H1 (cell line): ENCODE measurements at regions not wholly inside any gene's neighbourhood (a gene's known extent, or its start where the extent isn't known, plus 50 kb on each side); places are given as distances from the start of the nearest gene placed in this dataset.

Experiments
- CTCF ChIA-PET: fragments of 300-600 bp; sonication (Branson Sonifier 250); formaldehyde crosslinking; loops from one replicate; lab custom pipeline; 2021; ENCODE audit not compliant: partially characterized antibody; lab: Charles Lee
- POLR2A ChIA-PET: fragments of 300-600 bp; sonication (Branson Sonifier 250); formaldehyde crosslinking; loops from one replicate; lab custom pipeline; 2021; ENCODE audit warnings: inconsistent platforms; ENCODE audit not compliant: partially characterized antibody; lab: Charles Lee
- DNase-seq, 2 experiments: peaks; one replicate each; pipeline versions ENCODE4 v3.0.0 to v3.0.0-alpha.2; 2010 to 2022; ENCODE audit warnings: low spot score in 2 of 2, low read depth in 1 of 2, mixed read lengths in 1 of 2
- FAIRE-seq: peaks from 2 replicates; lab custom pipeline; 2011; peaks lifted over from hg19 to GRCh38; lab: Jason Lieb, UNC
- H2AFZ ChIP-seq: 2 replicates; pipeline ENCODE4 v1.8.1; 2012; ENCODE audit warnings: low read length, inconsistent platforms
- H2AK5ac ChIP-seq: 2 replicates; pipeline ENCODE4 v1.6.1; 2013; ENCODE audit warnings: low read depth, low read length
- H2BK120ac ChIP-seq: replicated peaks from 2 replicates; pipeline ENCODE3; 2013; ENCODE audit warnings: low read depth, low read length, inconsistent platforms
- H2BK12ac ChIP-seq: 2 replicates; pipeline ENCODE4 v1.6.1; 2013; ENCODE audit warnings: low read depth, low read length
- H2BK15ac ChIP-seq: 2 replicates; pipeline ENCODE4 v1.6.1; 2013; ENCODE audit warnings: low read length
- H2BK20ac ChIP-seq: 2 replicates; pipeline ENCODE4 v1.6.1; 2013; ENCODE audit warnings: low read length
- H2BK5ac ChIP-seq: 2 replicates; pipeline ENCODE4 v1.6.1; 2013; ENCODE audit warnings: low read depth, low read length
- H3K14ac ChIP-seq: 2 replicates; pipeline ENCODE4 v1.6.1; 2013; ENCODE audit warnings: inconsistent platforms; ENCODE audit not compliant: insufficient read length
- H3K18ac ChIP-seq: 2 replicates; pipeline ENCODE4 v1.6.1; 2013; ENCODE audit warnings: low read length; ENCODE audit errors: extremely low read depth
- H3K23ac ChIP-seq: 2 replicates; pipeline ENCODE4 v1.6.1; 2013; ENCODE audit warnings: inconsistent platforms; ENCODE audit not compliant: insufficient read length
- H3K23me2 ChIP-seq: 2 replicates; pipeline ENCODE4 v1.6.1; 2013; ENCODE audit warnings: low read depth, low read length
- H3K27ac ChIP-seq: 2 replicates; pipeline ENCODE4 v1.6.1; 2011; ENCODE audit warnings: low read depth, low read length, inconsistent platforms
- H3K27me3 ChIP-seq, 4 experiments: replicated peaks in 1 of 4; 1 replicate in 1 of 4; 2 replicates in 3 of 4; pipeline versions ENCODE4 v1.6.1 to v1.8.1; 2011 to 2013; ENCODE audit warnings: low read length in 3 of 4, mild to moderate bottlenecking in 3 of 4, inconsistent platforms in 2 of 4, mixed read lengths in 2 of 4, moderate library complexity in 1 of 4; ENCODE audit not compliant: control insufficient read depth in 3 of 4, insufficient read depth in 3 of 4; ENCODE audit errors: extremely low read depth in 1 of 4
- H3K36me3 ChIP-seq, 4 experiments: 2 replicates each; pipeline versions ENCODE4 v1.6.1 to v1.8.1; 2011 to 2013; ENCODE audit warnings: mild to moderate bottlenecking in 4 of 4, low read length in 3 of 4, moderate library complexity in 2 of 4, control low read depth in 1 of 4, inconsistent platforms in 1 of 4; ENCODE audit not compliant: insufficient read depth in 4 of 4, control insufficient read depth in 2 of 4
- H3K4ac ChIP-seq: replicated peaks from 2 replicates; pipeline ENCODE3; 2013; ENCODE audit warnings: low read length, low read depth, mixed read lengths, inconsistent platforms; ENCODE audit not compliant: insufficient read length
- H3K4me1 ChIP-seq, 4 experiments: replicated peaks in 1 of 4; 1 replicate in 1 of 4; 2 replicates in 3 of 4; pipeline versions ENCODE4 v1.6.1 to v1.8.1; 2011 to 2013; ENCODE audit warnings: low read length in 3 of 4, inconsistent platforms in 2 of 4, mixed read lengths in 1 of 4; ENCODE audit not compliant: insufficient read depth in 4 of 4, control insufficient read depth in 3 of 4
- H3K4me2 ChIP-seq, 2 experiments: 2 replicates each; pipeline versions ENCODE4 v1.6.1 to v1.8.1; 2011 to 2013; ENCODE audit warnings: low read depth in 2 of 2, low read length in 2 of 2, control low read depth in 1 of 2, inconsistent platforms in 1 of 2, mild to moderate bottlenecking in 1 of 2; ENCODE audit not compliant: insufficient read depth in 1 of 2
- H3K4me3 ChIP-seq, 4 experiments: fragments of 200-600, 300-600 bp in 1 of 4; sonication (generic), shearing (Covaris generic), sonication (Bioruptor Twin) in 1 of 4; 2 replicates each; pipeline versions ENCODE4 v1.5.1 to v1.8.1; 2011 to 2016; ENCODE audit warnings: low read length in 4 of 4, low read depth in 3 of 4, control low read depth in 2 of 4, inconsistent platforms in 2 of 4, mild to moderate bottlenecking in 2 of 4, mixed read lengths in 1 of 4, moderate library complexity in 1 of 4; ENCODE audit not compliant: insufficient read depth in 2 of 4; ENCODE audit errors: extremely low read depth in 1 of 4
- H3K56ac ChIP-seq: replicated peaks from 2 replicates; pipeline ENCODE3; 2013; ENCODE audit warnings: low read depth, mild to moderate bottlenecking, mixed read lengths, low read length, inconsistent platforms; ENCODE audit not compliant: insufficient read length
- H3K79me1 ChIP-seq: 2 replicates; pipeline ENCODE4 v1.6.1; 2013; ENCODE audit warnings: low read depth, low read length, control low read depth
- H3K79me2 ChIP-seq, 2 experiments: 2 replicates each; pipeline versions ENCODE4 v1.6.1 to v1.8.1; 2012 to 2013; ENCODE audit warnings: low read length in 2 of 2, mild to moderate bottlenecking in 2 of 2, inconsistent platforms in 1 of 2; ENCODE audit not compliant: insufficient read depth in 2 of 2, control insufficient read depth in 1 of 2
- H3K9ac ChIP-seq, 4 experiments: replicated peaks in 1 of 4; 1 replicate in 1 of 4; 2 replicates in 3 of 4; pipeline versions ENCODE4 v1.6.1 to v1.8.1; 2011 to 2013; ENCODE audit warnings: low read depth in 3 of 4, low read length in 3 of 4, control low read depth in 2 of 4, mild to moderate bottlenecking in 2 of 4, moderate library complexity in 2 of 4, inconsistent platforms in 1 of 4; ENCODE audit errors: extremely low read depth in 1 of 4
- H3K9me3 ChIP-seq, 2 experiments: 2 replicates each; pipeline versions ENCODE4 v1.6.1 to v1.8.1; 2012 to 2013; ENCODE audit warnings: mild to moderate bottlenecking in 2 of 2, moderate library complexity in 2 of 2, control low read depth in 1 of 2, inconsistent platforms in 1 of 2, low read depth in 1 of 2, low read length in 1 of 2, mixed read lengths in 1 of 2; ENCODE audit not compliant: insufficient read depth in 2 of 2
- H4K20me1 ChIP-seq, 2 experiments: replicated peaks in 1 of 2; 2 replicates each; pipeline versions ENCODE3 to v1.8.1; 2011 to 2013; ENCODE audit warnings: inconsistent platforms in 2 of 2, low read length in 2 of 2, mild to moderate bottlenecking in 1 of 2; ENCODE audit not compliant: insufficient read depth in 2 of 2, control insufficient read depth in 1 of 2
- H4K5ac ChIP-seq: 2 replicates; pipeline ENCODE4 v1.6.1; 2013; ENCODE audit warnings: low read length, low read depth, mixed read lengths, inconsistent platforms; ENCODE audit not compliant: insufficient read length
- H4K8ac ChIP-seq: 2 replicates; pipeline ENCODE4 v1.8.0; 2013; ENCODE audit warnings: mild to moderate bottlenecking, moderate library complexity, low read length, inconsistent platforms; ENCODE audit not compliant: insufficient read depth; ENCODE audit errors: extremely low read depth
- H4K91ac ChIP-seq: replicated peaks from 2 replicates; pipeline ENCODE3; 2013; ENCODE audit warnings: low read length, mixed read lengths, inconsistent platforms; ENCODE audit not compliant: insufficient read length
- CBX8 ChIP-seq: fragments of 300-800, 300-1000 bp; sonication (generic); IDR thresholded peaks from 2 replicates; pipeline ENCODE4 v1.7.1; 2016; ENCODE audit warnings: low read depth, low read length, borderline replicate concordance
- EP300 ChIP-seq, 2 experiments: IDR thresholded peaks; 1 replicate in 1 of 2; 2 replicates in 1 of 2; pipeline ENCODE4 v1.6.1; 2011 to 2012; ENCODE audit warnings: low read depth in 2 of 2, low read length in 2 of 2, mild to moderate bottlenecking in 2 of 2, borderline replicate concordance in 1 of 2, inconsistent platforms in 1 of 2, moderate library complexity in 1 of 2
- EZH2 ChIP-seq: fragments of 200-600 bp; sonication (generic); IDR thresholded peaks from 2 replicates; pipeline ENCODE4 v1.7.1; 2012; ENCODE audit warnings: low read depth, mild to moderate bottlenecking, moderate library complexity, low read length, inconsistent platforms; ENCODE audit not compliant: severe bottlenecking
- POLR2AphosphoS5 ChIP-seq: IDR thresholded peaks from 2 replicates; pipeline ENCODE4 v1.6.1; 2011; ENCODE audit warnings: low read depth, low read length
- SIN3A ChIP-seq, 2 experiments: IDR thresholded peaks in 1 of 2; conservative IDR thresholded peaks in 1 of 2; 2 replicates each; pipeline ENCODE4 v1.6.1; 2011 to 2012; ENCODE audit warnings: low read length in 2 of 2, improper control_type of control experiment in 1 of 2, low read depth in 1 of 2, mild to moderate bottlenecking in 1 of 2
- SIRT6 ChIP-seq: IDR thresholded peaks from one replicate; pipeline ENCODE4 v1.7.1; 2012; ENCODE audit warnings: low read length, inconsistent platforms
- SP2 ChIP-seq: IDR thresholded peaks from 2 replicates; pipeline ENCODE4 v1.6.1; 2012; ENCODE audit warnings: mild to moderate bottlenecking, low read length, inconsistent platforms
- SRF ChIP-seq: IDR thresholded peaks from 2 replicates; pipeline ENCODE4 v1.6.1; 2011; ENCODE audit warnings: mild to moderate bottlenecking, low read depth, low read length, moderate library complexity
- TEAD4 ChIP-seq: IDR thresholded peaks from 2 replicates; pipeline ENCODE4 v1.6.1; 2012; ENCODE audit warnings: low read depth, low read length, inconsistent platforms, mixed read lengths
- WGBS, 2 experiments: shearing (Covaris generic) in 1 of 2; methylation state at CpG; one replicate each; pipeline versions ENCODE4 v1.1.6 to v1.1.7; 2013 to 2015; ENCODE audit warnings: low lambda C conversion rate in 2 of 2, mixed read lengths in 2 of 2, inconsistent platforms in 1 of 2, low coverage in 1 of 2, missing lambda C conversion rate in 1 of 2; ENCODE audit not compliant: insufficient replicate concordance in 2 of 2, insufficient coverage in 1 of 2, insufficient read length in 1 of 2; ENCODE audit errors: extremely low coverage in 1 of 2, missing lambda C conversion rate in 1 of 2; 5-methylcytosine and 5-hydroxymethylcytosine counted together
- TF ChIP-seq, protein P1 (sequence below): IDR thresholded peaks from 2 replicates; pipeline ENCODE4 v1.6.1; 2011; ENCODE audit warnings: low read depth, mild to moderate bottlenecking, low read length; ENCODE audit not compliant: insufficient read depth
- TF ChIP-seq, protein P2 (sequence below): IDR thresholded peaks from 2 replicates; pipeline ENCODE4 v1.6.1; 2011; ENCODE audit warnings: low read length, improper control_type of control experiment

DNA sequence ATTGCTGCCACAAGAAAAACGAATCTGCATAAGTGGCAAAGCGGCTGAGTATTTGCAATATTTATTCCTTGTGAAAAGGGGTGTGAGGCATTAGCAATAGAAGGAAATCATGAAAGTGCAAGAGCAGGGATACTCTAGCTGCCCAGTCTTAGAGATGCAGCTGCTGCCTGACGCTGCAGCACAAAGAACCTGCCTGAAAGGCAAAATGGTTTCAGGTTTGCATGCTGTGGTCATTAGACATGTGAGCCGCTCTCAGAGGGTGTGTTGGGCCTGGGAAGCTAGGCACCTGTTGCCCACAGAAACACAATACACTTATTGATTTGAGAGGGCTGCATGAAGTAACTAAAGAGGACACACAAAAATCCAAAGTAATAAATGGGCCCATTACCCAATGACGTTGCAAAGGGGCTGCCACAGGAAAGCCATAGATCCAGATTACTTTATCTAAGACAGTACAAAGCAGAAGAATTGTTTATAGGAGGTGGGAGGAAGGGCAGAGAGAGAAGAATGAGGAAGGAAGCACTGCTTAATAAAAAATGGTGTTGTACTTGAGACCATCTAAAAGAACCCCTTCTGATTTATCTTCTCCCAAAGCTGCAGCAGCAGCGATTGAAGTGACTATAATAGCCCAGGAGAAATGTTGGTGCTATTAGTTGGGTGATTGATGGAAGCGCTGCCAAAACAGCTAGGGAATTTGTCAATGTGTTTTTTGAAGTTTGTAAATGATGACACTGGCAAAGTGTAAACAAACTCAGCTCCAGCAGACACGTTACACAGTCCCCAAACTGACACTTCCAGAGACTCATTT is 492.4 kb upstream of the ACVR2A start:
- Histone ChIP-seq H2BK5ac (no peak overlapping the region), H2BK120ac (no peak overlapping the region), H3K79me1 (no peaks in the 10 kb centered on the region), H3K4ac (no peak overlapping the region), H3K56ac (no peak overlapping the region), H3K27ac (no peak overlapping the region), H3K79me2 (no peaks in the 10 kb centered on the region), H3K23ac (no peak overlapping the region), H3K18ac (no peak overlapping the region), H2BK15ac (no peak overlapping the region), H3K4me3 (no peak overlapping the region), H3K36me3 (no peaks in the 10 kb centered on the region), H4K8ac (no peak overlapping the region), H2BK20ac (no peak overlapping the region), H3K23me2 (no peaks in the 10 kb centered on the region), H3K14ac (no peak overlapping the region), H4K20me1 (no peaks in the 10 kb centered on the region), H2AK5ac (no peak overlapping the region), H3K9ac (no peak overlapping the region), H2AFZ (no peak overlapping the region), H3K27me3 (no peaks in the 10 kb centered on the region), H3K9me3 (no peaks in the 10 kb centered on the region), H3K4me2 (no peak overlapping the region), H4K91ac (no peak overlapping the region), H2BK12ac (no peak overlapping the region), H4K5ac (no peak overlapping the region), H3K4me1 (peaks cover 0 to 2% (median 0%) of the 10 kb centered on the region in 4 experiments; a peak in 1 of 7 replicates)
- CTCF ChIA-PET = interaction anchor here (1.2 kb wide), 2 partner anchors 15 to 491 kb away, joined by 3 to 4 read pairs; no protein-coding TSS in a partner anchor
- POLR2A ChIA-PET = no interaction called here
- no peak for FAIRE-seq
- DNase-seq = no peak
- WGBS, 2 experiments = 85% methylated on average over 8 of the region's 8 CpGs; no CpG with 5 or more reads in 1 of the 2 experiments
- TF ChIP-seq EZH2 (no peak), POLR2AphosphoS5 (no peak), SIRT6 (no peak), CBX8 (no peak), SP2 (no peak), SIN3A (conservative IDR thresholded peaks at IDR 0.05 in 1 of 2, IDR thresholded peaks at IDR 0.05 in 1 of 2; ENCODE audit: low read depth in 1 of 2, low read length in 2 of 2) (no peak), EP300 (IDR thresholded peaks at IDR 0.05; ENCODE audit: borderline replicate concordance in 1 of 2, low read depth in 2 of 2, low read length in 2 of 2) (no peak), TEAD4 (no peak), SRF (no peak)
- TF ChIP-seq, protein P1, sequence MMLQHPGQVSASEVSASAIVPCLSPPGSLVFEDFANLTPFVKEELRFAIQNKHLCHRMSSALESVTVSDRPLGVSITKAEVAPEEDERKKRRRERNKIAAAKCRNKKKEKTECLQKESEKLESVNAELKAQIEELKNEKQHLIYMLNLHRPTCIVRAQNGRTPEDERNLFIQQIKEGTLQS = no peak
- TF ChIP-seq, protein P2, sequence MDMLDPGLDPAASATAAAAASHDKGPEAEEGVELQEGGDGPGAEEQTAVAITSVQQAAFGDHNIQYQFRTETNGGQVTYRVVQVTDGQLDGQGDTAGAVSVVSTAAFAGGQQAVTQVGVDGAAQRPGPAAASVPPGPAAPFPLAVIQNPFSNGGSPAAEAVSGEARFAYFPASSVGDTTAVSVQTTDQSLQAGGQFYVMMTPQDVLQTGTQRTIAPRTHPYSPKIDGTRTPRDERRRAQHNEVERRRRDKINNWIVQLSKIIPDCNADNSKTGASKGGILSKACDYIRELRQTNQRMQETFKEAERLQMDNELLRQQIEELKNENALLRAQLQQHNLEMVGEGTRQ = no peak
